Stomach (tissue), 4 donors: ENCODE measurements at regions not wholly inside any gene's neighbourhood (a gene's known extent, or its start where the extent isn't known, plus 50 kb on each side); places are given as distances from the start of the nearest gene placed in this dataset.

Experiments used
- CTCF ChIP-seq, 7 experiments: fragments of 450-650 bp in 4 of 7; fragments of 200-600 bp in 3 of 7; sonication (generic) in 3 of 7; IDR thresholded peaks; one replicate each; pipeline ENCODE4 v1.5.1; 2016 to 2019; ENCODE audit warnings: antibody characterized with exemption in 7 of 7, control low read depth in 2 of 7, mild to moderate bottlenecking in 1 of 7
- POLR2A ChIP-seq, 4 donors: fragments of 450-650 bp; IDR thresholded peaks; one replicate each; pipeline ENCODE4 v1.6.1; 2016; ENCODE audit warnings: antibody characterized with exemption in 4 of 4, control low read depth in 2 of 4, mild to moderate bottlenecking in 1 of 4, moderate library complexity in 1 of 4

GRCh38 chr22:25410849-25411248 lies 153.6 kb upstream of the GRK3 start:
- no peak for TF ChIP-seq POLR2A (IDR thresholded peaks at IDR 0.05)
- no peak for TF ChIP-seq CTCF (IDR thresholded peaks at IDR 0.05)
